GM18909 (cell line): ENCODE measurements at regions not wholly inside any gene's neighbourhood (a gene's known extent, or its start where the extent isn't known, plus 50 kb on each side); places are given as distances from the start of the nearest gene placed in this dataset.
"Not testable (repeated sequence)": the region's sequence is repeated elsewhere in the genome, so short reads cannot be mapped to it uniquely, and the experiment has no call there.

Experiments used
- ATAC-seq: cut with Tn5 transposase; IDR thresholded peaks from one replicate; pipeline ENCODE4 v1.9.1; 2021; ENCODE audit warnings: mild to moderate bottlenecking; ENCODE audit not compliant: unreplicated experiment, poor library complexity

DNA sequence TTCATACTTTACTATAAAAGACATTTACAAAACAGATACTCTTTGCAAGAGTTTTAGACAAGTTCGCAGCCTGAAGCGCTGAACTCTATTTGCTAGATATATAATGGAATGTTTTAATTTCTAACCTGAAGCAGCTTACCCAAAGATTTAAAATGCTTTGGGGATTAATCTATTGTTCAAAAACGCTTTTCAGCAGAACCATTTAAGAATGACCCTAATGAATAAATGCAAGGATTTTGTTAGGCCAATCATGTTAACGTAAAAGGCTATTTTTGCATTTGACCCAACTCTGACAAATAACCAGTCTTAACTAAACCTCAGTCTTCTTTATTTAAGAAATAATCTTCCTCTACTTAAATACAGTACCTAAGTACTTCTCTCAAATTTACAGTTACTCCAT is 406.7 kb upstream of the POT1 start:
- ATAC-seq, result no peak

DNA sequence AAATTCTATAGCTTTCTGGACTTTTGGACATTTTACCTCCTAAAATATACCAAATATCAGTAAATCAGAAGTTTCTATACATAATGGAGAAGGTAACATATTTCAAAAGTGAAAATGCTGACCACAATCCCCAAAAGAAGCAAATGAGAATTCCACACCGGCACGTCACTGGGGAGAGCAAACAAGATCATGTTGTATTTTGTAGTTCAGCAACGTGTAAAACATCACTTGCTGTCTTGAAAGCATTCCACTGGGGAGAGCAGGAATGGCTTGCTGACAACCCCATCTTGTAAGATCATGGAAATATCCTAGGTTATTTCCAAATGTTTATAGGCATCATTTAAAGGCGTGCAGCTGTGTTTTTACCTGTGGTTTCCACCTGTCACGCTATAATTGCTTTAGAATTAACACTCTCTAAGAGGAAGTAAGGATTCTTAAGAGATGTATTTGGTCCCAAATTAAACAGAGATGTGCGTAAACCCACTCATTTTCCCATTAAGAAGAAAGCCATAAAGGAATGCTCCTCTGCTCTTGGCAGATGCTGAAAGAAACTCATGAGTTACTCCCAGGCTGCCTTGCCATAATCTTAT is 397.1 kb upstream of the POT1 start:
- no peak for ATAC-seq

DNA sequence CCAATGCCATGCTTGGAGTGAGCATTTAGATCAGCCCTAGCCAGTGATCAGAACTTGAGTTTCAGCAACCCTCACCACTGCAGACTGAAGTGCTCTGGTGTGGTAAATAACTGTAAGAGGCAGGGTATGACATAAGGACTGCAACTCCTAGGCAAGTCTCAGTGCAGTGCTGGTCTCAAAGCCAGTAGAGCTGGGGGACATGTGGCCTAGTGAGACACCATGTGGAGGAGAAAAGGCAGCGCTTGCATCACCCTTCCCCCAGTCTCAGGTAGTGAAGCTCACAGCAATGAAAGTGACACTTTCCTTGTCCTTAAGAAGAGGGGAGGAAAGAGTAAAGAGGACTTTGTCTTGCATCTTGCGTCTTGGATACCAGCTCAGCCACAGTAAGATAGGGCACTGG is 386.8 kb upstream of the POT1 start:
- peak; percentile 53 for ATAC-seq

DNA sequence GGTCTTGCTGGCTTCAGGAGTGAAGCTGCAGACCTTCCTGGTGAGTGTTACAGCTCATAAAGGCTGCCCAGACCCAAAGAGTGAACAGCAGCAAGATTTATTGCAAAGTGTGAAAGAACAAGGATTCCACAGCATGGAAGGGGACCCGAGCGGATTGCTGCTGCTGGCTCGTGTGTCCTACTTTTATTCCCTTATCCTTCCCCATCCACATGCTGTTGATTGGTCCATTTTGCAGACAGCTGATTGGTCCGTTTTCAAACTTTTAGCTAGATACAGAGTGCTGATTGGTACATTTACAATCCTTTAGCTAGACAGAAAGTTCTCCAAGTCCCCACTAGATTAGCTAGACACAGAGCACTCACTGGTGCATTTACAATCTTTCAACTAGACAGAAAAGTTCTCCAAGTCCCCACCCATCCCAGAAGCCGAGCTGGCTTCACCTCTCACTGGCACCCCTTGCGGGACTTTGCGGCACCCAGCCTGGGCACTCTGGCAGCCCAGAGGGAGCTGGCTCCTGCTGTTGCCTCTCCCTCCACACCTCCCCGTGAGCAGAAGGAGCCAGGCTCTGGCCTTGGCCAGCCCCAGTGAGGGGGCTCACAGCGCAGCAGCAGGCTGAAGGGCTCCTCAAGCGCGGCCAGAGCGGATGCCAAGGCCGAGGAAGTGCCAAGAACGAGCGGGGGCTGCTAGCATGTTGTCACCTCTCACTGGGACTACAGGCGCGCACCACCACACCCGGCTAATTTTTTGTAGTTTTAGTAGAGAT is 369.6 kb upstream of the POT1 start:
- no peak for ATAC-seq

DNA sequence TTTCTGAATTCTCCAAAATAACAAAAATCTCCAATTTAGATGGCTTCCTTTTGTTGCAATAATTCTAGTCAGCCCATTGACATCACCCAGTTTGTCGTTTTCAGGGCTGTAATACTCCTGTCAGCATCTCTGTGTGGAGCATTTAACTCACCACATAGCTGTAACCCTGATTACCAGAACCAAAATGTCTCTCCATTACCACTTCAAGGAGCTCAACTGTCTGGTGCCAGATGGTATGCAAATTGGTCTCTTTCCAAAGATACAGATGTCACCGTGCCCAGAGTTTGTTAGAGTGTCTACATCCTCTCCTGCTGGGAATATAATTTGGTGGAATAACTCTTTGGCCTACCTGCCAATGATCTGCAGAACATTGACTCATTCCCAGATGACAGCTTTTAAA is 350.3 kb upstream of the POT1 start:
- ATAC-seq, result no peak

DNA sequence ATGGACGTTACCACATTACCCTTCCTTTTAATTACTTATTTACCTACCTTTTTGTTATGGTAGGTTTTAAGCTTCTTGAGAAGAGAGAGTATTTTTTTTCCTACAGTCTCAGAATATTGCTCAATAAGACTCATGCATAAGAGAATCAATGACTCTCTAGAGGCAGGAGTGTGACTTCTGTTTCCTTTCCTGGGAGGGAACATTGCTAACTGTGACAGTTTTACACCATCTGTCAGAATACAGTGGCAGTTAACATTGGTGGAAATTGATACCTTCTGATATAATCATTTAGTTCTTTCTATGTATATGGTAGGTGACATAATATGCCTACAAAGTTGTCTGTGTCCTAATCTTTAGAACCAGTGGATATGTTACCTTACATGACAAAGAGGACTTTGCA is 348.7 kb upstream of the POT1 start:
- no peak for ATAC-seq

DNA sequence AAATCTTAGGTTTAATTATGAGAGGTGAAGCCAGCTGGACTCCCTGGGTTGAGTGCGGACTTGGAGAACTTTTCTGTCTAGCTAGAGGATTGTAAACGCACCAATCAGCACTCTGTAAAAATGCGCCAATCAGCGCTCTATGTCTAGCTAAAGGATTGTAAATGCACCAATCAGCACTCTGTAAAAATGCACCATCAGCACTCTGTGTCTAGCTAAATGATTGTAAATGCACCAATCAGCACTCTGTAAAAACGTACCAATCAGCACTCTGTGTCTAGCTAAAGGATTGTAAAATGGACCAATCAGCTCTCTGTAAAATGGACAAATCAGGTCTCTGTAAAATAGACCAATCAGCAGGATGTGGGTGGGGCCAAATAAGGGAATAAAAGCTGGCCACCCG is 345.1 kb upstream of the POT1 start:
- not testable (repeated sequence) for ATAC-seq

DNA sequence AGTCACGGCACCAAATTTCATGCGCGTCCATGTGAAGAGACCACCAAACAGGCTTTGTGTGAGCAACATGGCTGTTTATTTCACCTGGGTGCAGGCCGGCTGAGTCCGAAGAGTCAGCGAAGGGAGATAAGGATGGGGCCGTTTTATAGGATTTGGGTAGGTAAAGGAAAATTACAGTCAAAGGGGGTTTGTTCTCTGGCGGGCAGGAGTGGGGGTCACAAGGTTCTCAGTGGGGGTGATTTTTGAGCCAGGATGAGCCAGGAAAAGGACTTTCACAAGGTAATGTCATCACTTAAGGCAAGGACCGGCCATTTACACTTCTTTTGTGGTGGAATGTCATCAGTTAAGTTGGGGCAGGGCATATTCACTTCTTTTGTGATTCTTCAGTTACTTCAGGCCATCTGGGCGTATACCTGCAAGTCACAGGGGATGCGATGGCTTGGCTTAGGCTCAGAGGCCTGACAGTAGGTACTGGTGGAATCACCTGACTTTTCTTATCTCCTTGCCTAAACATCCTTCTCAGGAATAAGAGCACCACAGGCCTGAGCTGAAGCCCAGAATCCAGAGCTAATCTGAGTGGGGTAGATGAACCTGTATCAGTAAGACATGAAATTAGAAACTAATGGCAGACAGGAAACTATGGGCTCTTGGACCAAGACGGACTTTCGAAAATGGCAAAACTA is 334.7 kb upstream of the POT1 start:
- not testable (repeated sequence) for ATAC-seq

DNA sequence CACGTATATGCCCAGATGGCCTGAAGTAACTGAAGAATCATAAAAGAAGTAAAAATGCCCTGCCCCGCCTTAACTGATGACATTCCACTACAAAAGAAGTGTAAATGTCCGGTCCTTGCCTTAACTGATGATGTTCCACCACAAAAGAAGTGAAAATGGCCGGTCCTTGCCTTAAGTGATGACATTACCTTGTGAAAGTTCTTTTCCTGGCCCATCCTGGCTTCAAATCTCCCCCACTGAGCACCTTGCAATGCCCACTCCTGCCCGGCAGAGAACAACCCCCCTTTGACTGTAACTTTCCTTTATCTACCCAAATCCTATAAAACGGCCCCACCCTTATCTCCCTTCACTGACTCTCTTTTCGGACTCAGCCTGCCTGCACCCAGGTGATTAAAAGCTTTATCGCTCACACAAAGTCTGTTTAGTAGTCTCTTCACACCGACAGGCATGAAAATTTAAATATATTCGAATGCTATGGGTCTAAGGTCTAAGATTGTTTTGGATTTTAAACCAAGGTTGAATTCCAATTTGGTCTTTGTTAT is 329.3 kb upstream of the POT1 start:
- ATAC-seq, result not testable (repeated sequence)

DNA sequence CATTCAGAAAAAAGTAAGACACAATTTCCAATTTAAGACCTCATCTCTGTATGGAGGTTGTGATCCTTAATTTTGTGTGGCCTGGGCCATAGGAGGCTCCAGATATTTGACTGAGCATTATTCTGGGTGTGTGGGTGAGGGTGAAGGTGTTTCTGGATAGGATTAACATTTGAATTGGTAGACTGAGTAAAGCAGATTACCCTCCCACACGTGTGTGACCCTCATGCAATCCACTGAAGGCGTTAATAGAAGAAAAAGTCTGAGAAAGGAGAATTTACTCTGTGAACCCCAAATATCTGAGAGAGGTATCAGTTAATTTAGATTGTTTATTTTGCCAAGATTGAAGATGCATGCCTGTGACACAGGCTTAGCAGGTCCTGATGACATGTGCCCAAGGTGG is 328.0 kb upstream of the POT1 start:
- ATAC-seq, result no peak

DNA sequence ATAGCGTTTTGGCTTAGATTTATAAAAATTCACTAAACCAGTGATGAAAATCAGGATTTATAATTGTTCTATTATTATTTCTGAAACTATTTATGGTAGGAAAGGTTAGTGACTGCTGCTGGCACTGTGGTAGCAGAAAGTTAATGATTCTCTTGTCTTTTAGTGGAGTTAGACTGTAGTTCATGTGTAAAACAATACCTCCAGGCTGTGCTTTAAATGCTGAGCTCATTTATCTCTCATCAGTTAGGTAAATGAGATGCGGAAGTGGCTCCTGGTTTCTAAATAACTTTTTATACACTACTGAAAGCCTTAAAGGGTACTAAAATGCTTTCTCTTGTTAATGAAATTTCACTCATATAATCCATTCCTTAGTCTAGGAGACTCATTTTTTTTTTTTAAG is 326.8 kb upstream of the POT1 start:
- no peak for ATAC-seq

DNA sequence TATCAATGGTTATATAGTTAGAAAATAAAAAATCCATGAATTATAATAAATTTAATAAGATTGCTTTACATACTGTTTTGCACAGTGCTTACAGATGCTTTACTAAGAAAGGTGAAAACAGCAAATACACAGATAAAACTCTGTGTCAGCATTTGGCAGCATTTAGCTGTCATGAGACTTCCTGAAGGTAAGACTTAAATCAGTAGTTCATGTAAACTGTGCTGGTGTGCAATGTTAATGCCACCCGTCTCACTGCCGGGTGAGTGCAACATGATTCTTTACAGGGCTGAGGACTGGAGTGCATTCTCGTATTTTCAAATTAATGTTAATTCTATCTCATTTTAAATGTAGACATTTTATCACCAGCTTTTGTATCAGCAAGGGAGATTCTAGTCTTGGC is 326.2 kb upstream of the POT1 start:
- ATAC-seq, result no peak

DNA sequence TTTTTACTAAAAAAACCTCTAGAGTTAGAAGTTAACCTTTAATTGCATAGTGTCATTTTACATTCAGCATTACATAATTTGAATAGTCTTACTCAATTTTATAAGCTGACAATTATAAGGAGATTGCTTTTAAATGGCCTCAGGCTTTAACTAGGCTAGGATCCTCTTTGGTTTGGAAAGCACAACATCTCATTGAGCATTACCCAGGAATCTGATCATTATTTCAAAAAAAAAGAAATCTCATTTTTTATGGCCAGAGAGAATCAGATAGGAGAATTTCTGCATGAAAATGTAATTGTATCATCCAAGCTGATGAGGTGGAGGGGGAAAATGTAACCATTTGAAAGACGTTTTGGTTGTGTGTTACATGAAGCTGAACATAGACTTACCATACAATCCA is 324.9 kb upstream of the POT1 start:
- ATAC-seq, result no peak

DNA sequence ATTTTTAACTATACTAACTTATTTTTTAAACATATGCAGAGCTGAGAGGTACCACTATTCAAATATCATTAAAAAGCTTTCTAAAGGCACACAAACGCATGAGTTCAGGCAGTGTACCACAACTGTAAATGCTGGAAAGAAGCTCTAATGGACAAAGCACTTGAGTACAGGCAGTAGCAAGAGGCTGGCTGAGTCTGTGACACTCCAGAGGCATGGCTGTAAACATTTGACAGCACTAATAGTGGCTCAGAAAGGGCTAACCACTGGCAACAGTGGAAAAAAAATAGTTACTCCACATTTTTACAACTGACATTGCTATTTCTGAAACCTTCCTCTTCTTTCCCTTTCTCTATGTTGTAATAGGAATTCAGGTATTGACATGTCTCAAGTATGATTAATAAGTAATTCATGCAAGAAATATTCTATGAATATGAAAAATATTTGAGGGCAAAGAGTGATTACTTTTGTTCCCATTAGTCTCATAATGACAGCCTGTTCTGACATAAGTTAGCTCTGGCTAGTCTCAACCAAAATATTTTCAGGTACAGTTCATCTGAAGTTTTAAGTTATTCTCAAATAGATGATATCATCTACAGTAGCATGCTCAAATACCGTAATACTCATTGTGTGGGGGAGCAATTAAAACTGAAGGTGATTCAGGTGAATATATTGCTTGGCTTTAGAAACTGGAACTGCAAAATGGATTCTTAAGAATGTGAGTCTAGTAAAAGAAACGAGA is 324.0 kb upstream of the POT1 start:
- no peak for ATAC-seq

DNA sequence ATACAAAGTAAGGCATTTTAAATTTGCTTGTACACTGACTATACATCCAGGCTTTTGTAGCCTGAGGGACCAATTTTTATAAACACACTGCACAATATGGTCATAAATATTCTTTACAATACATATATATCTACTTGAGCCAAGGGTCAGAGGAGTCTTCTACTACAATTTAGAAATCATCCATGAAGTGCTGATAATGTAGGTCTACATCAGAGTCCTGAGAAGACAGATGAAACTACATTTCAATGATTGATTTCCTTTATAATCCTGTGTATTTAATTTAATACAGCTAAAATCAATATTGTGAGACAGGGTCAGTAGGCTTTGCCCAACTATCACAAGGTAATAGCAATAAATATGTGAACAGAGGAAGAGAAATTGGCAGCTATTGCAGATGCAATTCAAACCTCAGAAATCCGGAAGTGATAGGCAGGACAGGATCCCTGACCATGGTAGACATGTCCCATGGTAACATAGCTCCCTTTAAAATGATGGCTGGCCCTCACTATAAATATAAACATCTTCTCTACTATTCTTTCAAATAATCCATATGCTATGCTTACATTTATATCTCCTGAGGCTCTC is 318.0 kb upstream of the POT1 start:
- no peak for ATAC-seq

DNA sequence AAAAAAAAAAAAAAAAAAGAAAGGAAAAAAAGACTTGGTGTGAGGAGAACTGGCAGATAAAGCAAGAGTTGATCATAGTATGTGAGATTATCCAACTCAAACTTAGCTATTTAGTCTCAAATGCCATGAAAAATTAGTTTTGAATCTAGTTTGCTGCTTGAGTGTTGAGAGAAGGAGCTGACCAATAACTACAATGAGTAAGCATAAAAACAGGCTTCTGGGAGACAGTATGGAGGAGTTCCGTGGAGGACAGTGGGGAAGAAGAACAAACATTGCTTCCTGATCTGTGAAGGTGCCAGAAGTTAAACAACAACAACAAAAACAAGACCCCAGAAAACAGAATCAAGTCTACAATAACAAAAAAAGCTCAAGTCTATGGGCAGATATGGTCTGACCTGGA is 317.1 kb upstream of the POT1 start:
- no peak for ATAC-seq

DNA sequence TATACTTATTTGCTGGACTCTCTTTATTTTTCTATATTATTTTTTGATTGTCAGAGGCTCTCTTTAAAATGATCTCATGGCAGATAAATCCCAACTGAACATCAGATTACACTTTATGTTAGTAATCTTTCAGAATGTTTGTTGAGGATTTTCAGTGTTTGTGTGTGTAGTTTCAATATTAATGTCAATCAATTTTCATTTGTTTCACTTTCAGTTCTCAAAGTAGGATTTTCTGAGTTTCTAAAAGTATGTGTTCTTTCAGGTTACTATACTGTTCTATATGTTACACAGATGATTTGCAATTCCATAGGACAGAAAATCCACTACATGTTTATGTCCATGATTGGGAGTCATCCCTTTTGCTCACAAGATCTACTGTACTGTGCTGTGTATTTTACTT is 311.9 kb upstream of the POT1 start:
- no peak for ATAC-seq

DNA sequence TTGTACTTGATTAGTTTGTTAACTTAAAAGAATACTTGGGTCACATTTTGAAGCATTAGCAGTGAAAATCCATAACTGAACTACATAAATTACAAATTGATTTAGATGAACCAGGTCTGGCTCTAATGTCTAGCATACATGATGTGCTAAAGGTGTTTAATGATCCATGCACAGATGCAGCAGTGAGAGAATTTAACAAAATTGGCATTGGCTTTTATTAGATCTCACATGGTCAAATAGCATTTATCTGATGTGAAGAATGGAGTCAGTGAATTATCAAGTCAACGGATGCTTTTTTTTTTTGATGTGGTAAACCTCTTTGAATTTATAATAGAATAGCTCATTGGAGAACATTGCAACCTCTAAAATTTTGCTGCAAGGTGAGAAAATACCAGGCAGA is 293.0 kb upstream of the POT1 start:
- ATAC-seq, result no peak

DNA sequence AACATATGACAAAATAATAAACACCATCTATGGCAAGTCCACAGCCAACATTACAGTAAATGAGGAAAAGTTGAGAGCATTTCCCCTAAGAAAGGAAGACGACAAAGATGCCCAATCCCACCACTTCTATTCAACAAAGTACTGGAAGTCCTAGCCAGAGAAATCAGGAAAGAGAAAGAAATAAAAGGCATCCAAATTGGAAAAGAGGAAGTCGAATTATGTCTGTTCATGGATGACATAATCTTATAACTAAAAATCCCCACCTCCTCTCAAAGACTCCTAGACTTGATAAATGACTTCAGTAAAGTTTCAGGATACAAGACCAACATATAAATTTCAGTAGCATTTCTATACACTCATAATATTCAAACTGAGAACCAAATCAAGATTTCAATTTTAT is 288.5 kb upstream of the POT1 start:
- ATAC-seq, result no peak

DNA sequence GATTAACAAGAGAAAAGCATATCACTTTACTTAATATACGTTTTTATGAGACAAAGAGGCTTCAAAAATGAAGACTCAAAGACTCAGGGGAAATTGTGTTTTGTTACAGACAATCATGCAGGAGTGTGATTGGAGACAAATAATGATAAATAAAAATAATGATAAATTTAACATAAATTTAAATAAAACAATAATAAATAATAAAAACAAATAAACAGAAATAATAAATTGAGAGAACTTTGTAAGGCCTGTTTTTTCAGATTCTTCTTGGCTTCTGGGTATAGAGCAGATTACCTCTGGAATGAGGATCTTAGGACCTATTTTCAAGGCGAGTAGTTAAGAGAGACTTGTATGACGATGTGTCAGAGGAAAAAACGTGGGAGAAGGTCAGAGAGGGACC is 271.4 kb upstream of the POT1 start:
- no peak for ATAC-seq
